ENCODE measurements at regions not wholly inside any gene's neighbourhood (a gene's known extent, or its start where the extent isn't known, plus 50 kb on each side); places are given as distances from the start of the nearest gene placed in this dataset.

GRCh38 chr3:72021531-72021930, 236.6 kb upstream of the PROK2 start:
- TF ChIP-seq CTCF (IDR thresholded peaks at IDR 0.05; ENCODE audit: insufficient read depth, low read length, poor library complexity, severe bottlenecking) = no peak
- no peaks in the 10 kb centered on the region for H3K36me3 ChIP-seq (ENCODE audit: control insufficient read depth, insufficient read depth, low read length)
- no peak overlapping the region for H3K4me3 ChIP-seq (ENCODE audit: low read depth, low read length)
- no peaks in the 10 kb centered on the region for H3K27me3 ChIP-seq (ENCODE audit: control insufficient read depth, insufficient read depth, low read length)
- DNase-seq (ENCODE audit: low read depth) = no peak

- no peaks in the 10 kb centered on the region for H3K27me3 ChIP-seq (ENCODE audit: control insufficient read depth, insufficient read depth, low read length)
- no peaks in the 10 kb centered on the region for H3K36me3 ChIP-seq (ENCODE audit: control insufficient read depth, insufficient read depth, low read length)
- no peak for TF ChIP-seq CTCF (IDR thresholded peaks at IDR 0.05; ENCODE audit: insufficient read depth, low read length, poor library complexity, severe bottlenecking)
- no peak overlapping the region for H3K4me3 ChIP-seq (ENCODE audit: low read depth, low read length)
- DNase-seq (ENCODE audit: low read depth) = no peak
Observed at GRCh38 chr3:72018343-72018984, 233.5 kb upstream of the PROK2 start.

GRCh38 chr3:72017935-72018334, 233.0 kb upstream of the PROK2 start:
- Histone ChIP-seq H3K27me3 (ENCODE audit: control insufficient read depth, insufficient read depth, low read length) (no peaks in the 10 kb centered on the region), H3K4me3 (ENCODE audit: low read depth, low read length) (no peak overlapping the region), H3K36me3 (ENCODE audit: control insufficient read depth, insufficient read depth, low read length) (no peaks in the 10 kb centered on the region)
- TF ChIP-seq CTCF (IDR thresholded peaks at IDR 0.05; ENCODE audit: insufficient read depth, low read length, poor library complexity, severe bottlenecking) = no peak
- no peak for DNase-seq (ENCODE audit: low read depth)

GRCh38 chr3:72017311-72017710, 232.4 kb upstream of the PROK2 start:
- no peak overlapping the region for H3K4me3 ChIP-seq (ENCODE audit: low read depth, low read length)
- no peak for TF ChIP-seq CTCF (IDR thresholded peaks at IDR 0.05; ENCODE audit: insufficient read depth, low read length, poor library complexity, severe bottlenecking)
- no peak for DNase-seq (ENCODE audit: low read depth)
- H3K36me3 ChIP-seq (ENCODE audit: control insufficient read depth, insufficient read depth, low read length) = no peaks in the 10 kb centered on the region
- H3K27me3 ChIP-seq (ENCODE audit: control insufficient read depth, insufficient read depth, low read length) = no peaks in the 10 kb centered on the region

GRCh38 chr3:72015463-72015862, 230.5 kb upstream of the PROK2 start:
- Histone ChIP-seq H3K36me3 (ENCODE audit: control insufficient read depth, insufficient read depth, low read length) (no peaks in the 10 kb centered on the region), H3K27me3 (ENCODE audit: control insufficient read depth, insufficient read depth, low read length) (no peaks in the 10 kb centered on the region), H3K4me3 (ENCODE audit: low read depth, low read length) (no peak overlapping the region)
- TF ChIP-seq CTCF (IDR thresholded peaks at IDR 0.05; ENCODE audit: insufficient read depth, low read length, poor library complexity, severe bottlenecking) = no peak
- DNase-seq (ENCODE audit: low read depth) = no peak

- TF ChIP-seq CTCF (IDR thresholded peaks at IDR 0.05; ENCODE audit: insufficient read depth, low read length, poor library complexity, severe bottlenecking) = no peak
- Histone ChIP-seq H3K27me3 (ENCODE audit: control insufficient read depth, insufficient read depth, low read length) (no peaks in the 10 kb centered on the region), H3K4me3 (ENCODE audit: low read depth, low read length) (no peak overlapping the region), H3K36me3 (ENCODE audit: control insufficient read depth, insufficient read depth, low read length) (no peaks in the 10 kb centered on the region)
- DNase-seq (ENCODE audit: low read depth) = no peak
Observed at GRCh38 chr3:72013084-72013483, 228.1 kb upstream of the PROK2 start.

Measured in kidney epithelial cell (primary cell).